Keratinocyte (primary cell): ENCODE measurements at regions not wholly inside any gene's neighbourhood (a gene's known extent, or its start where the extent isn't known, plus 50 kb on each side); places are given as distances from the start of the nearest gene placed in this dataset.

Experiments used
- EZH2 ChIP-seq: IDR thresholded peaks from one replicate; pipeline ENCODE4 v1.6.1; 2012; ENCODE audit warnings: inconsistent platforms, mild to moderate bottlenecking, low read length, moderate library complexity
- TF ChIP-seq, protein P1 (sequence below), 3 experiments: IDR thresholded peaks in 1 of 3; conservative IDR thresholded peaks in 1 of 3; optimal IDR thresholded peaks in 1 of 3; 2 replicates in 2 of 3; 3 replicates in 1 of 3; pipeline versions ENCODE3 to v1.5.1; 2011; ENCODE audit warnings: low read length in 3 of 3, mild to moderate bottlenecking in 3 of 3, moderate library complexity in 2 of 3, control low read depth in 1 of 3, inconsistent platforms in 1 of 3; ENCODE audit not compliant: insufficient read depth in 2 of 3; ENCODE audit errors: extremely low read depth in 1 of 3

DNA sequence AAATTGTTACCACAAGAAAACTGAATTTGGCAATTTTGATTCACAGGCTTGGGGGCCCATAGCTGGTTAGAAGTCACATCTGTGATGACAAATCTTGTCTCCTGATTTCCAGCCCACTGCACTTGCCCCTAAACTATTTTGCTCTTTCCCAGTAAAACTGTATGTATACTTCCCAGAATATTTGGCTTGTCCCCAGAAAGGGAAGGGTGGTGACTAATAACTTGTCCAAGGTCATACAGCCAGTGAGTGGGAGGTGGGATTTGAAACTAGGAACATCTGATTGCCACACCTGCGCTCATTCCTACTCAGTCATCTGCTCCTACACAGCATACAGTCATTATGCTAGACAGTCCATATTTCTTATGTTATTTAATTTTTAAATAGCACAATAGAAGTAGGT lies 304.5 kb downstream of the SDHAF3 start:
- TF ChIP-seq, protein P1, sequence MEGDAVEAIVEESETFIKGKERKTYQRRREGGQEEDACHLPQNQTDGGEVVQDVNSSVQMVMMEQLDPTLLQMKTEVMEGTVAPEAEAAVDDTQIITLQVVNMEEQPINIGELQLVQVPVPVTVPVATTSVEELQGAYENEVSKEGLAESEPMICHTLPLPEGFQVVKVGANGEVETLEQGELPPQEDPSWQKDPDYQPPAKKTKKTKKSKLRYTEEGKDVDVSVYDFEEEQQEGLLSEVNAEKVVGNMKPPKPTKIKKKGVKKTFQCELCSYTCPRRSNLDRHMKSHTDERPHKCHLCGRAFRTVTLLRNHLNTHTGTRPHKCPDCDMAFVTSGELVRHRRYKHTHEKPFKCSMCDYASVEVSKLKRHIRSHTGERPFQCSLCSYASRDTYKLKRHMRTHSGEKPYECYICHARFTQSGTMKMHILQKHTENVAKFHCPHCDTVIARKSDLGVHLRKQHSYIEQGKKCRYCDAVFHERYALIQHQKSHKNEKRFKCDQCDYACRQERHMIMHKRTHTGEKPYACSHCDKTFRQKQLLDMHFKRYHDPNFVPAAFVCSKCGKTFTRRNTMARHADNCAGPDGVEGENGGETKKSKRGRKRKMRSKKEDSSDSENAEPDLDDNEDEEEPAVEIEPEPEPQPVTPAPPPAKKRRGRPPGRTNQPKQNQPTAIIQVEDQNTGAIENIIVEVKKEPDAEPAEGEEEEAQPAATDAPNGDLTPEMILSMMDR (optimal IDR thresholded peaks at IDR 0.05 in 1 of 3, IDR thresholded peaks at IDR 0.05 in 1 of 3, conservative IDR thresholded peaks at IDR 0.05 in 1 of 3; ENCODE audit: extremely low read depth in 1 of 3, insufficient read depth in 2 of 3, low read length in 3 of 3), result no peak
- TF ChIP-seq EZH2, result no peak
